Progenitor cell of endocrine pancreas (in vitro differentiated cells): ENCODE measurements at regions not wholly inside any gene's neighbourhood (a gene's known extent, or its start where the extent isn't known, plus 50 kb on each side); places are given as distances from the start of the nearest gene placed in this dataset.

Experiments
- DNase-seq: peaks from one replicate; pipeline ENCODE4 v3.0.0; 2021; ENCODE audit warnings: low spot score; ENCODE audit not compliant: unreplicated experiment
- H3K27ac Mint-ChIP-seq: 2 replicates; pipeline ENCODE4 v1.8.0; 2021; ENCODE audit warnings: mild to moderate bottlenecking, moderate library complexity, mixed read lengths
- H3K27me3 Mint-ChIP-seq: 2 replicates; pipeline ENCODE4 v1.8.0; 2021; ENCODE audit warnings: mixed read lengths
- H3K36me3 Mint-ChIP-seq: 2 replicates; pipeline ENCODE4 v1.8.0; 2022; ENCODE audit warnings: mixed read lengths; ENCODE audit not compliant: insufficient read depth
- H3K4me1 Mint-ChIP-seq: 2 replicates; pipeline ENCODE4 v1.8.0; 2021; ENCODE audit warnings: low read depth, mixed read lengths
- H3K4me3 Mint-ChIP-seq: 2 replicates; pipeline ENCODE4 v1.8.0; 2021; ENCODE audit warnings: low read depth, mild to moderate bottlenecking, moderate library complexity, mixed read lengths
- H3K9me3 Mint-ChIP-seq: 2 replicates; pipeline ENCODE4 v1.8.0; 2021; ENCODE audit warnings: low read depth, mixed read lengths
- TF ChIP-seq, protein P1 (sequence below): fragments of 200-600 bp; sonication (generic); IDR thresholded peaks from one replicate; pipeline ENCODE4 v1.5.0; 2021; ENCODE audit warnings: antibody characterized with exemption, mild to moderate bottlenecking; ENCODE audit not compliant: unreplicated experiment

GRCh38 chr7:136807598-136807997 lies 60.9 kb upstream of the CHRM2 start:
- TF ChIP-seq, protein P1, sequence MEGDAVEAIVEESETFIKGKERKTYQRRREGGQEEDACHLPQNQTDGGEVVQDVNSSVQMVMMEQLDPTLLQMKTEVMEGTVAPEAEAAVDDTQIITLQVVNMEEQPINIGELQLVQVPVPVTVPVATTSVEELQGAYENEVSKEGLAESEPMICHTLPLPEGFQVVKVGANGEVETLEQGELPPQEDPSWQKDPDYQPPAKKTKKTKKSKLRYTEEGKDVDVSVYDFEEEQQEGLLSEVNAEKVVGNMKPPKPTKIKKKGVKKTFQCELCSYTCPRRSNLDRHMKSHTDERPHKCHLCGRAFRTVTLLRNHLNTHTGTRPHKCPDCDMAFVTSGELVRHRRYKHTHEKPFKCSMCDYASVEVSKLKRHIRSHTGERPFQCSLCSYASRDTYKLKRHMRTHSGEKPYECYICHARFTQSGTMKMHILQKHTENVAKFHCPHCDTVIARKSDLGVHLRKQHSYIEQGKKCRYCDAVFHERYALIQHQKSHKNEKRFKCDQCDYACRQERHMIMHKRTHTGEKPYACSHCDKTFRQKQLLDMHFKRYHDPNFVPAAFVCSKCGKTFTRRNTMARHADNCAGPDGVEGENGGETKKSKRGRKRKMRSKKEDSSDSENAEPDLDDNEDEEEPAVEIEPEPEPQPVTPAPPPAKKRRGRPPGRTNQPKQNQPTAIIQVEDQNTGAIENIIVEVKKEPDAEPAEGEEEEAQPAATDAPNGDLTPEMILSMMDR = peak; percentile 40
- H3K9me3 Mint-ChIP-seq = peaks cover 5% of the 10 kb centered on the region

DNA sequence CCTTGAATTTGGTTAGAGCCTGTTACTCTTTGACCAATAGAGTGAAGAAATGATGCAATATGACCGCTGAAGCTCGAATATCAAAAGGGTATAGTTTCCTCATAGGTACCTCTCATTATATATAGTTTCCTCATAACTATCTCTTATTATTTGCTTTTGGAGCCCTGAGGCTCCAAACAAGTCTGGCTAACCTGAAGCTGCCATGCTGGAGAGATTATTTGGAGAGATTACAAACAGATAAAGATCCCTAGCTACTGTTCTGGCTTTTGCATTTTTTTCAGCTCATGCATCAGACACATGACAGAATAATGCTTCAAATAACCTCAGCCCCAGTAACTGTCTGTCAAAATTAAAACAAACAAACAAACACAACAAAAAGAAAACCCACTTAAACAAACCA lies 65.4 kb upstream of the CHRM2 start:
- no peaks in the 10 kb centered on the region for H3K36me3 Mint-ChIP-seq
- DNase-seq = no peak
- peaks cover 12% of the 10 kb centered on the region for H3K9me3 Mint-ChIP-seq
- no peaks in the 10 kb centered on the region for H3K27me3 Mint-ChIP-seq
- TF ChIP-seq, protein P1 = no peak
- H3K4me3 Mint-ChIP-seq = no peak overlapping the region
- peaks cover 9% of the 10 kb centered on the region for H3K4me1 Mint-ChIP-seq
- no peak overlapping the region for H3K27ac Mint-ChIP-seq

More at GRCh38 chr7:136807598-136807997, 60.9 kb upstream of the CHRM2 start:
- H3K27ac Mint-ChIP-seq = no peak overlapping the region
- H3K4me3 Mint-ChIP-seq = no peak overlapping the region
- no peak for DNase-seq
- H3K27me3 Mint-ChIP-seq = no peaks in the 10 kb centered on the region
- no peaks in the 10 kb centered on the region for H3K36me3 Mint-ChIP-seq
- no peaks in the 10 kb centered on the region for H3K4me1 Mint-ChIP-seq

- Mint-ChIP-seq H3K9me3 (peaks cover 8% of the 10 kb centered on the region), H3K4me1 (no peaks in the 10 kb centered on the region), H3K36me3 (no peaks in the 10 kb centered on the region), H3K27me3 (no peaks in the 10 kb centered on the region), H3K27ac (no peak overlapping the region), H3K4me3 (no peak overlapping the region)
- DNase-seq = no peak
- TF ChIP-seq, protein P1 = no peak
These were observed 84.5 kb upstream of the CHRM2 start for GRCh38 chr7:136783934-136784333.

- peaks cover 8% of the 10 kb centered on the region for H3K9me3 Mint-ChIP-seq
- no peaks in the 10 kb centered on the region for H3K4me1 Mint-ChIP-seq
- no peak overlapping the region for H3K27ac Mint-ChIP-seq
- no peak overlapping the region for H3K4me3 Mint-ChIP-seq
- DNase-seq = no peak
- peaks cover 2% of the 10 kb centered on the region for H3K36me3 Mint-ChIP-seq
- TF ChIP-seq, protein P1 = no peak
- H3K27me3 Mint-ChIP-seq = no peaks in the 10 kb centered on the region
These were observed 126.5 kb upstream of the CHRM2 start for GRCh38 chr7:136741941-136742340.

GRCh38 chr7:136728945-136729344 lies 139.5 kb upstream of the CHRM2 start:
- Mint-ChIP-seq H3K4me1 (no peaks in the 10 kb centered on the region), H3K36me3 (no peaks in the 10 kb centered on the region), H3K27ac (no peak overlapping the region), H3K9me3 (peaks cover 13% of the 10 kb centered on the region), H3K4me3 (no peak overlapping the region), H3K27me3 (no peaks in the 10 kb centered on the region)
- TF ChIP-seq, protein P1 = no peak
- no peak for DNase-seq
